Pancreas (tissue), 10 donors: ENCODE measurements at regions not wholly inside any gene's neighbourhood (a gene's known extent, or its start where the extent isn't known, plus 50 kb on each side); places are given as distances from the start of the nearest gene placed in this dataset.
"Not testable (repeated sequence)": the region's sequence is repeated elsewhere in the genome, so short reads cannot be mapped to it uniquely, and the experiment has no call there.

Source experiments
- ATAC-seq, 4 donors: fragments of 200-7000 bp; cut with Tn5 transposase; one replicate each; pipeline versions ENCODE4 v1.8.0 to v1.9.1; 2020; ENCODE audit warnings: mild to moderate bottlenecking in 4 of 4, moderate library complexity in 4 of 4
- DNase-seq, 6 donors: peaks; one replicate each; pipeline ENCODE4 v3.0.0-alpha.2; 2020
- FAIRE-seq: peaks from 2 replicates; lab custom pipeline; 2012; peaks lifted over from hg19 to GRCh38; lab: Jason Lieb, UNC
- H3K27ac ChIP-seq, 4 donors: fragments of 200-600 bp; sonication (generic); 1 replicate in 3 of 4; 2 replicates in 1 of 4; pipeline versions ENCODE4 v1.5.0 to v1.8.0; 2020
- H3K27me3 ChIP-seq, 4 donors: fragments of 200-600 bp; one replicate each; pipeline ENCODE4 v1.8.0; 2021
- H3K36me3 ChIP-seq, 3 donors: fragments of 200-600 bp; sonication (generic) in 1 of 3; one replicate each; pipeline versions ENCODE4 v1.5.0 to v1.8.0; 2020 to 2021
- H3K4me1 ChIP-seq, 3 donors: fragments of 200-600 bp; one replicate each; pipeline ENCODE4 v1.8.0; 2021
- H3K4me3 ChIP-seq, 4 donors: fragments of 200-600 bp; sonication (generic) in 2 of 4; one replicate each; pipeline versions ENCODE4 v1.5.0 to v1.8.0; 2020 to 2021
- H3K9me3 ChIP-seq, 4 donors: fragments of 200-600 bp; one replicate each; pipeline ENCODE4 v1.8.0; 2021
- WGBS, 2 donors: extraction: QIAGEN DNeasy Blood & Tissue Kit; methylation state at CpG; one replicate each; pipeline ENCODE4 v1.1.7; 2013; 5-methylcytosine and 5-hydroxymethylcytosine counted together
- intact Hi-C, 3 donors: fragments of 100-400 bp; cut with DNase I; formaldehyde crosslinking; loops; one replicate each; pipeline versions ENCODE4 v1.11.1 to v1.14.2; 2022
- TF ChIP-seq, protein P1 (sequence below), 4 donors: fragments of 200-600 bp; sonication (generic) in 3 of 4; IDR thresholded peaks; one replicate each; pipeline versions ENCODE4 v1.5.0 to v1.8.0; 2021; ENCODE audit warnings: antibody characterized with exemption in 4 of 4
- donor health status: healthy with polysubstance abuse.
- donor health status: DM: no; HTN: no; CAD: no; lungs with moderate emphysema.
- donor health status: DM: no; HTN: no; CAD: no.
- donor health status: control.
- donor health status: control.
- donor health status: Bipolar disorder and iron deficiency.
- donor health status: DM: yes; HTN: yes; CAD: no.
- donor health status: DM: no; HTN: no; CAD: no.
- donor health status: DM: no; HTN: no; CAD: no.
- donor health status: DM: yes; HTN: yes; CAD: no.

DNA sequence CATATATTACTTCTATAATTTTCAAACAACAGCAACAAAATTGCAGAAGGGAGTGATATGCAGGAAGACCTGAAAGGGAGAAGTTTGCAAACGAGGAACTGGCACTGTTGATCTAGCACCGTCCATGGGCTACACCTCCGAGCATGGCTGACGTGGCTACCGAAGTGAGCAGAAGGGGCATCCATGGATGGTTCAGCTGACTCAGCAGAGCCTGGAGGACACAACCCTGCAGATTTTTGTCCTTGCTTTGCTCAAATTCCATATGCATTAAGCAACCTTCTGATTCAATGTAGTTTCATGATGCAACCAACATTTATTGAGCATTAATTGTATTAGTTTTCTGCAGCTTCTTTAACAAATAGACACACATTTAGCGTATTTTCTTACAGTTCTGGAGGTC is 191.2 kb downstream of the C1orf94 start:
- DNase-seq (no peak), FAIRE-seq (no peak), ATAC-seq (no peak)
- Histone ChIP-seq H3K36me3 (no peaks in the 10 kb centered on the region), H3K27me3 (peaks cover 0 to 5% (median 0%) of the 10 kb centered on the region in 4 donors), H3K9me3 (no peaks in the 10 kb centered on the region), H3K4me3 (no peak overlapping the region), H3K4me1 (no peaks in the 10 kb centered on the region), H3K27ac (no peak overlapping the region)
- intact Hi-C loops = no loop called here
- TF ChIP-seq, protein P1, sequence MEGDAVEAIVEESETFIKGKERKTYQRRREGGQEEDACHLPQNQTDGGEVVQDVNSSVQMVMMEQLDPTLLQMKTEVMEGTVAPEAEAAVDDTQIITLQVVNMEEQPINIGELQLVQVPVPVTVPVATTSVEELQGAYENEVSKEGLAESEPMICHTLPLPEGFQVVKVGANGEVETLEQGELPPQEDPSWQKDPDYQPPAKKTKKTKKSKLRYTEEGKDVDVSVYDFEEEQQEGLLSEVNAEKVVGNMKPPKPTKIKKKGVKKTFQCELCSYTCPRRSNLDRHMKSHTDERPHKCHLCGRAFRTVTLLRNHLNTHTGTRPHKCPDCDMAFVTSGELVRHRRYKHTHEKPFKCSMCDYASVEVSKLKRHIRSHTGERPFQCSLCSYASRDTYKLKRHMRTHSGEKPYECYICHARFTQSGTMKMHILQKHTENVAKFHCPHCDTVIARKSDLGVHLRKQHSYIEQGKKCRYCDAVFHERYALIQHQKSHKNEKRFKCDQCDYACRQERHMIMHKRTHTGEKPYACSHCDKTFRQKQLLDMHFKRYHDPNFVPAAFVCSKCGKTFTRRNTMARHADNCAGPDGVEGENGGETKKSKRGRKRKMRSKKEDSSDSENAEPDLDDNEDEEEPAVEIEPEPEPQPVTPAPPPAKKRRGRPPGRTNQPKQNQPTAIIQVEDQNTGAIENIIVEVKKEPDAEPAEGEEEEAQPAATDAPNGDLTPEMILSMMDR (IDR thresholded peaks at IDR 0.05) = no peak
- 33 to 36% methylated on average over 6 of the region's 6 CpGs for WGBS, 2 donors

DNA sequence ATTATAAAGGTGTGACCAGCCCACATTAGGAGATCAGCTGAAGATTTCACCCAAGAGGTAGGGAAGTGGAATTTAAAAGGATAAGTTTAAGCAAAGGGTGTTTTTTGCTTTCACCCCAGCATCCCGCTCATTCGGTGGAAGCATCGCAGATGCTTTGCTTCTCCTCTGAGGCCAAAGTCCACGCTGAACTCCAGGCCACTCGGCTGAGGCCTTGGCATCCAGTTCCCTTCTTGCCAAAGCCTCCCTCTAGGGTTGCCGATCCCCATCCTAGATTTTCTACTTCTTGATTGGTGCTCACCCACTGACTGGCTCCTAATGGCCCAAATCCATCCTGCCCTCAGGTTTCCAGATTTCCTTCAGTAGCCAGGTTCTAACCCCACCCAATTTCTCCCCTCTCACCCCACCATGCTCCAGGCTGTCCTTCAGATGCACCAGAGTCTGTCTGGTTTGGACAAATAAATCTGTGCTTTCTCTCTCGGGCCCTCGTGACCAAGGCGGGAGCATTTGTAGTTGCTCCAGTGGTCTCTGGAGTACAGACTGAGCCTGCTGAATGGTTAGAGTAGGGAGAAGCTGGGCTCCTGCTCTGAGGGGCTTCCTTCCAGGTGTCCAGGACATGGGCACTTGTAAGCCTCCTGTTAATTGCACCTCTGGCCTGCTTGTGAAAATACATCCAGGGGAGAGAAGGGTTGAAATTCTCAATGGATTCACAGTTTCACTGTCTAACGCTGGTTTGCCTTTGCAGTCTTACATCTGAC is 193.2 kb downstream of the C1orf94 start:
- ATAC-seq (no peak), DNase-seq (no peak), FAIRE-seq (no peak)
- no peaks in the 10 kb centered on the region for H3K9me3 ChIP-seq
- no peak overlapping the region for H3K4me3 ChIP-seq
- peaks cover 0 to 5% (median 0%) of the 10 kb centered on the region in 4 donors for H3K27me3 ChIP-seq
- 70 to 79% methylated on average over 10 of the region's 10 CpGs for WGBS, 2 donors
- H3K27ac ChIP-seq = no peak overlapping the region
- TF ChIP-seq, protein P1 (IDR thresholded peaks at IDR 0.05) = no peak
- intact Hi-C loops = no loop called here
- H3K4me1 ChIP-seq = no peaks in the 10 kb centered on the region
- H3K36me3 ChIP-seq = no peaks in the 10 kb centered on the region

DNA sequence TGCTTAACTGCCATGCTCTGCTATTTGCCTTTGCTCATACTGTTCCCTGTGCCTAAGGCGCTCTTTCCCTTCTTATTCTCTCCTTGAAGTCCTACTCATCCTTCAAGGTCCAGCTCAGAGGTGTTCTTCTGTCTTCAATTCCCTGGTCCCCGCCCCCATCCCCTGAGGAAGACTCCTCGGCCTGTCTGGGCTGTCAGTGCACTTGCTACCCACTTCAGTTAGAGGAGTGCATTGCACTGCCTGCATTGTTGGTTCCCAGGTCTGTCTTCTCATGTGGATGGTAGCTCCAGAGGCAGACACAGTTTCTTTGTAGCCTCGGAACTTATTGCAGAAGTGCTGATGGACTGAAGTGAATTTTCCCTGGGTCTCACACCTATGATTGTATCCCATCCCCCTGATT is 194.0 kb downstream of the C1orf94 start:
- H3K36me3 ChIP-seq = no peaks in the 10 kb centered on the region
- no peak for DNase-seq
- no peak overlapping the region for H3K4me3 ChIP-seq
- TF ChIP-seq, protein P1 (IDR thresholded peaks at IDR 0.05) = no peak
- H3K9me3 ChIP-seq = no peaks in the 10 kb centered on the region
- intact Hi-C loops = no loop called here
- no peaks in the 10 kb centered on the region for H3K4me1 ChIP-seq
- WGBS, 2 donors = 62 to 66% methylated on average over 4 of the region's 4 CpGs
- H3K27ac ChIP-seq = no peak overlapping the region
- ATAC-seq = no peak
- no peak for FAIRE-seq
- peaks cover 0 to 5% (median 0%) of the 10 kb centered on the region in 4 donors for H3K27me3 ChIP-seq

DNA sequence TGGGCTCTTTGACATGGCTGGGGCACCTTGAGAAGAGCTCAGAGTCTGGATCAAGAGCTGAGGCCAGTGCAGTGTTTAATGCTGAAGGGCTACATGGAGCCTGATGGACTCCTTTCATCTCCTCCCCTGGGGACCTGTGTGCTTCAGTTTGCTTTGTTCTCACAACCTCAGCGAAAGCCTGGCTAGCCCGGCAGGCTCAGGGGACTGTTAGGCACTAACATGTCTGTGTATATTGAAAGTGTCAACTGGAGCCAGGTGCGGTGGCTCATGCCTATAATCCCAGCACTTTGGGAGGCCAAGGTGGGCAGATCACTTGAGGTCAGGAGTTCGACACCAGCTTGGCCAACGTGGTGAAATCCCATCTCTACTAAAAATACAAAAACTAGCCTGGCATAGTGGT is 194.5 kb downstream of the C1orf94 start:
- H3K36me3 ChIP-seq, H3K27me3 ChIP-seq, H3K27ac ChIP-seq, DNase-seq, H3K4me3 ChIP-seq, H3K9me3 ChIP-seq, H3K4me1 ChIP-seq, ATAC-seq, intact Hi-C loops, FAIRE-seq: not testable (repeated sequence)
- 59 to 60% methylated on average over 5 of the region's 5 CpGs for whole genome bisulfite sequencing, 2 donors

DNA sequence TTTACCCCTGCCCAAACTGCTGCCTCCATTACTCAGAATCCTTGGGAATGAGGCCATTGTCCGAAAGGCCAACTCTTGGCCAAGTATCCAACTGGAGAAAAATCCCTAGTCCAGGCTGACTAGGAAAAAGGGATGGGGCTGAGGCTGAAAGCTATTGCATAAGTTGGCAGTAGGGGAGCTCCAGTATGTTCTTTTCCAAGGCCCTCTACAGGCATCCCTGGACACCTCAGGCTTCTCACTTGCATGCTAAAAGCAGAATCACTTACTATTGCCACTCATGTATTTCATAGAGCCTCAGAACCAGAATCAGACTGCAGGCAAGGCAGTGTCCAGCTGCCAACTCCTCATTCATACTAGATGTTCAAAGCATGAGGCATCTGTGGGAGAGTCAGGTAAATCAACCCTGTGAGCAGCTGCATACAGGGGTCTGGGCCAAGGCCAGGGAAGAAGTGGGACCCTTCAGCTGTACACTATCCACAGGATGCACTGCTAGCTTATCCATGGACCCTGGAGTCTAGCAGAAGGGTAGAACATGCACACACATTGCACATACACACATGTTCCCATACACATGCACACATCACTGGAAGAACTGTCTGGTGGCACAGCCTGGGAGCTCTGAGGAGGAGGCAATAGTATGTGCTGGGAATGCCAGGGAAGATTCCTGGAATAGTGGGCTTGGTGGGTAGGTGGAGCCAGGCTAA is 195.3 kb downstream of the C1orf94 start:
- H3K27ac ChIP-seq = no peak overlapping the region
- no peaks in the 10 kb centered on the region for H3K9me3 ChIP-seq
- no peak for DNase-seq
- no peak overlapping the region for H3K4me3 ChIP-seq
- FAIRE-seq = no peak
- TF ChIP-seq, protein P1 (IDR thresholded peaks at IDR 0.05) = no peak
- no peaks in the 10 kb centered on the region for H3K36me3 ChIP-seq
- no peaks in the 10 kb centered on the region for H3K4me1 ChIP-seq
- peaks cover 0 to 5% (median 0%) of the 10 kb centered on the region in 4 donors for H3K27me3 ChIP-seq
- ATAC-seq = no peak
- 65 to 84% methylated on average over 1 of the region's 1 CpG for WGBS, 2 donors
- intact Hi-C loops = no loop called here
